Lower leg skin (tissue), 3 donors: ENCODE measurements at regions not wholly inside any gene's neighbourhood (a gene's known extent, or its start where the extent isn't known, plus 50 kb on each side); places are given as distances from the start of the nearest gene placed in this dataset.

Experiments
- CTCF ChIP-seq, 3 donors: fragments of 450-650 bp; IDR thresholded peaks; one replicate each; pipeline ENCODE4 v1.5.1; 2016; ENCODE audit warnings: antibody characterized with exemption in 3 of 3, mild to moderate bottlenecking in 3 of 3, moderate library complexity in 2 of 3
- POLR2A ChIP-seq, 2 donors: fragments of 450-650 bp; IDR thresholded peaks; one replicate each; pipeline ENCODE4 v1.6.1; 2016 to 2017; ENCODE audit warnings: antibody characterized with exemption in 2 of 2, mild to moderate bottlenecking in 1 of 2, moderate library complexity in 1 of 2

- TF ChIP-seq CTCF (IDR thresholded peaks at IDR 0.05): no peak
- TF ChIP-seq POLR2A (IDR thresholded peaks at IDR 0.05): no peak
Observed at GRCh38 chr15:62582580-62582979, 417.5 kb upstream of the C2CD4B start.
